T47D (cell line): ENCODE measurements at regions not wholly inside any gene's neighbourhood (a gene's known extent, or its start where the extent isn't known, plus 50 kb on each side); places are given as distances from the start of the nearest gene placed in this dataset.

ENCODE experiments used
- DNase-seq, 2 experiments: peaks; one replicate each; pipeline versions ENCODE4 v3.0.0 to v3.0.0-alpha.2; 2011 to 2012; ENCODE audit warnings: low read depth in 1 of 2, low spot score in 1 of 2
- JUND ChIP-seq: IDR thresholded peaks from 2 replicates; pipeline ENCODE4 v1.6.1; 2012; ENCODE audit warnings: low read depth
- in situ Hi-C: cut with HindIII; loops from 2 replicates; pipeline ENCODE4 v1.10.0; 2016; ENCODE audit warnings: low sequenced_read_pairs, low pct_unique_long_range_greater_than_20kb

DNA sequence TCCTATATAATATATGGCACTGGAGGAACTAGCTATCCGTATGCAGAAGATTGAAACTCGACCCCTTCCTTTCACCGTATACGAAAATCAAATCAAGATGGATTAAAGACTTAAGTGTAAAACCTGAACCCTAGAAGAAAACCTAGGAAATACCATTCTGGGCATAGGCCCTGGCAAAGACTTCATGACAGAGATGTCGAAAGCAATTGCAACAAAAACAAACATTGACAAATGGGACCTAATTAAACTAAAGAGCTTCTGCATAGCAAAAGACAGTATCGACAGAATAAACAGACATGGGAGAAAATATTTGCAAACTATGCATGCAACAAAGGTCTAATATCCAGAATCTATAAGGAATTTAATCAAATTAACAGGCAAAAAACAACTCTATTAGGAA, 61.4 kb upstream of the HDAC9 start:
- TF ChIP-seq JUND: no peak
- DNase-seq: peak in 1 of 2 experiments; percentile 29
- in situ Hi-C loops: no loop called here

DNA sequence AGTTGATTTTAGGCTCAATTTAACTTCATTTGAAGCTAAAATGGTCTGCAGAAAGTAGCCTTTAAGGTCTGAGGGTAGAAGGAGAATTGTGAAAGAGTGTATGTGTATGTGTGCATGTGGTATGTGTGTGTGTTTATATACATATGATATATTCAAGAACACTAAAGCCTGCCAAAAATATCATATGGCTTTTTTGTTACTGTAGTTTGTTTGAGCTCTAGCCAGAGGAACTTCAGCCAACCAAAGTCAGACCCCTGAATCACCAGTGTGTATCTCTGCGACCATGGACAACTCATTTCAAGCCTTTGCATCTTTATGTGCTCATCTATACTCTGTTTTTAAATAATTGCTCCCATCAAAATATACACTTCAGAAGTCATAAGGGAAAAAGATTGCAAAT, 58.4 kb upstream of the HDAC9 start:
- in situ Hi-C loops: no loop called here
- no peak for DNase-seq
- no peak for TF ChIP-seq JUND

DNA sequence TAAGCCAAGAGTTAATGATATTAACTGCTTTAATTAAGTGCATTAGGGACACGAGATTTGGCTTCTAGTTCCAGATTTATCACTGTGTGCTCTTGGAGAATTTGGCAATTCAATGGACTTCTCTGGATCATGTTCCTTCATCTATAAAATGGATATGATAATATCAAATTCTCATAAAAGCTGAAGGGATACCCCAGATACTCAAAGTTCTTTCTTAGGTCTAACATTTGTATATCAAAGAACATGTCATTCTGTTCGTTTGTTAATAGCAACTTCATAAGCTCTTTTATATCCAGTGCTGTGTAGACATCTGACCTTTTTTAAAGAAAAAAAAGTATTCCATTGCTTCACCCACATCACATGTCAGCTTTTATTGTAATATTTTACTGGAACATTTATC, 54.6 kb upstream of the HDAC9 start:
- in situ Hi-C loops: no loop called here
- no peak for TF ChIP-seq JUND
- no peak for DNase-seq

DNA sequence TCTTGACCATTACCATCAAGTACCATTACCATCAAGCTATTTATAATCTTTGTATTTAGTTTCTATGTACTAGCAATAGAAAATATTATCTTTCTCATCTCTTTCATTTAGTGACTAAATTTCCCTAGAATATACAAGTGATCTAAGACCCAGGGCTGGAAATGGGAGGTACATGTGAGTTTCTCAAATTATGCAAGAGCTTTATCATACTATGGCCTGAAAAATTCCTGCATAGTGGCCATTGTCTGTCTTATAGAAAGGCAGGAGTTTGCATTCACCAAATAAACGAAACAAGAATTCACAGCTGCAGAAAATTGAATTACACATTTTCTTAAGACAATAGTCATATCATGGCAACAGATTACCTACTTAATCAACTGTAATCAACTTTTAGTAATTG, 50.7 kb upstream of the HDAC9 start:
- in situ Hi-C loops: no loop called here
- TF ChIP-seq JUND: no peak
- DNase-seq: no peak

DNA sequence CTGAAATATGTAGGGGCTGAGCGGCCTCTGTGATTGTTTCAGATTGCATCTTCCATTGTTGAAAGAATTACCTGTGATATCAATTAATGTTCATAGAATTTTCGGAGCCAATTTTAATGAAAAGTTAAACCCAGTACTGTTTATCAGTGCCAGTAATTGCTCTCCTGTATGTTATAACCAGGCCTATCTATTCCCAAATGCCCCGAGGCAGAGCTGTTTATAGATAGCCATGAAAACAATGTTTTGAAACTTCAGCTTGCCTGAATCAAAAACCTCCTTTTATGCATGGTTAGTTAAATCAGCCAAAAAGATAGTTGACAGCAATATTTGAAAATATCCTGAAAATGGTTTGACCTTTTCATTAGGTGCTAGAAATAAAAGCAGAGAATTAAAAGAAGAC, 50.1 kb upstream of the HDAC9 start:
- in situ Hi-C loops: no loop called here
- no peak for DNase-seq
- no peak for TF ChIP-seq JUND
